Liver (tissue), 7 donors: ENCODE measurements at regions not wholly inside any gene's neighbourhood (a gene's known extent, or its start where the extent isn't known, plus 50 kb on each side); places are given as distances from the start of the nearest gene placed in this dataset.

Experiments used
- DNase-seq: peaks from one replicate; pipeline ENCODE4 v3.0.0-alpha.2; 2017; ENCODE audit warnings: low spot score
- H3K27ac ChIP-seq, 2 donors: one replicate each; pipeline ENCODE4 v1.7.0; 2013; ENCODE audit warnings: inconsistent platforms in 2 of 2, low read length in 2 of 2, control low read depth in 1 of 2, low read depth in 1 of 2, mild to moderate bottlenecking in 1 of 2
- H3K27me3 ChIP-seq, 4 donors: one replicate each; pipeline versions ENCODE4 v1.6.1 to v1.7.0; 2013; ENCODE audit warnings: low read length in 3 of 4, inconsistent platforms in 1 of 4, mild to moderate bottlenecking in 1 of 4, moderate library complexity in 1 of 4; ENCODE audit not compliant: control insufficient read depth in 4 of 4, insufficient read depth in 4 of 4
- H3K36me3 ChIP-seq, 4 donors: one replicate each; pipeline versions ENCODE4 v1.6.1 to v1.7.0; 2013; ENCODE audit warnings: low read length in 3 of 4, mild to moderate bottlenecking in 3 of 4, low read depth in 1 of 4, moderate library complexity in 1 of 4; ENCODE audit not compliant: control insufficient read depth in 4 of 4, insufficient read depth in 3 of 4
- H3K4me1 ChIP-seq, 4 donors: one replicate each; pipeline versions ENCODE4 v1.6.1 to v1.7.0; 2013; ENCODE audit warnings: low read length in 3 of 4, mild to moderate bottlenecking in 3 of 4, moderate library complexity in 1 of 4; ENCODE audit not compliant: control insufficient read depth in 4 of 4, insufficient read depth in 4 of 4
- H3K4me3 ChIP-seq, 3 donors: one replicate each; pipeline versions ENCODE4 v1.6.1 to v1.7.0; 2013; ENCODE audit warnings: low read length in 3 of 3, control low read depth in 1 of 3, low read depth in 1 of 3, mild to moderate bottlenecking in 1 of 3
- H3K9ac ChIP-seq, 2 donors: one replicate each; pipeline ENCODE4 v1.7.0; 2013; ENCODE audit warnings: low read length in 2 of 2, mild to moderate bottlenecking in 2 of 2, moderate library complexity in 2 of 2, control low read depth in 1 of 2, low read depth in 1 of 2
- H3K9me3 ChIP-seq, 4 donors: one replicate each; pipeline versions ENCODE4 v1.6.1 to v1.7.0; 2013; ENCODE audit warnings: low read length in 3 of 4; ENCODE audit not compliant: control insufficient read depth in 4 of 4
- EGR1 ChIP-seq, 2 donors: IDR thresholded peaks; 2 replicates each; pipeline ENCODE4 v1.6.1; 2016 to 2018; ENCODE audit warnings: antibody characterized with exemption in 2 of 2, low read depth in 2 of 2
- FOXA1 ChIP-seq: IDR thresholded peaks from 2 replicates; pipeline ENCODE4 v1.6.1; 2016; ENCODE audit warnings: antibody characterized with exemption
- FOXA2 ChIP-seq: IDR thresholded peaks from 2 replicates; pipeline ENCODE4 v1.6.1; 2016; ENCODE audit warnings: antibody characterized with exemption
- GABPA ChIP-seq, 2 donors: IDR thresholded peaks in 1 of 2; conservative IDR thresholded peaks in 1 of 2; 2 replicates each; pipeline ENCODE4 v1.6.1; 2016; ENCODE audit warnings: antibody characterized with exemption in 2 of 2, mild to moderate bottlenecking in 1 of 2, moderate library complexity in 1 of 2
- HNF4A ChIP-seq, 2 donors: conservative IDR thresholded peaks; 2 replicates each; pipeline ENCODE4 v1.6.1; 2016; ENCODE audit warnings: antibody characterized with exemption in 2 of 2, mild to moderate bottlenecking in 2 of 2
- HNF4G ChIP-seq: IDR thresholded peaks from 2 replicates; pipeline ENCODE4 v1.6.1; 2016; ENCODE audit warnings: antibody characterized with exemption
- JUND ChIP-seq, 2 donors: IDR thresholded peaks; 2 replicates each; pipeline ENCODE4 v1.6.1; 2016; ENCODE audit warnings: antibody characterized with exemption in 2 of 2
- NR2F2 ChIP-seq: IDR thresholded peaks from 2 replicates; pipeline ENCODE4 v1.6.1; 2016; ENCODE audit warnings: antibody characterized with exemption
- RAD21 ChIP-seq, 2 donors: IDR thresholded peaks; 2 replicates each; pipeline ENCODE4 v1.6.1; 2016; ENCODE audit warnings: antibody characterized with exemption in 2 of 2, mild to moderate bottlenecking in 2 of 2
- RXRA ChIP-seq, 2 donors: IDR thresholded peaks; 2 replicates each; pipeline ENCODE4 v1.6.1; 2017 to 2018; ENCODE audit warnings: antibody characterized with exemption in 2 of 2, mild to moderate bottlenecking in 1 of 2
- SP1 ChIP-seq: IDR thresholded peaks from 2 replicates; pipeline ENCODE4 v1.6.1; 2018; ENCODE audit warnings: antibody characterized with exemption, mild to moderate bottlenecking
- TAF1 ChIP-seq: conservative IDR thresholded peaks from 2 replicates; pipeline ENCODE4 v1.6.1; 2016; ENCODE audit warnings: antibody characterized with exemption, mild to moderate bottlenecking
- YY1 ChIP-seq: IDR thresholded peaks from 2 replicates; pipeline ENCODE4 v1.6.1; 2016; ENCODE audit warnings: antibody characterized with exemption, mild to moderate bottlenecking
- WGBS: extraction: QIAGEN DNeasy Blood & Tissue Kit; methylation state at CpG from one replicate; pipeline ENCODE4 v1.1.7; 2013; 5-methylcytosine and 5-hydroxymethylcytosine counted together
- TF ChIP-seq, protein P1 (sequence below): IDR thresholded peaks from 2 replicates; pipeline ENCODE4 v1.6.1; 2016; ENCODE audit warnings: antibody characterized with exemption
- TF ChIP-seq, protein P2 (sequence below): IDR thresholded peaks from 2 replicates; pipeline ENCODE4 v1.6.1; 2016; ENCODE audit warnings: antibody characterized with exemption
- TF ChIP-seq, protein P3 (sequence below): IDR thresholded peaks from 2 replicates; pipeline ENCODE4 v1.6.1; 2016; ENCODE audit warnings: antibody characterized with exemption
- TF ChIP-seq, protein P4 (sequence below): IDR thresholded peaks from 2 replicates; pipeline ENCODE4 v1.6.1; 2016; ENCODE audit warnings: antibody characterized with exemption, mild to moderate bottlenecking
- donor health status: healthy.
- donor health status: healthy.
- donor health status: healthy.
- donor health status: healthy.

DNA sequence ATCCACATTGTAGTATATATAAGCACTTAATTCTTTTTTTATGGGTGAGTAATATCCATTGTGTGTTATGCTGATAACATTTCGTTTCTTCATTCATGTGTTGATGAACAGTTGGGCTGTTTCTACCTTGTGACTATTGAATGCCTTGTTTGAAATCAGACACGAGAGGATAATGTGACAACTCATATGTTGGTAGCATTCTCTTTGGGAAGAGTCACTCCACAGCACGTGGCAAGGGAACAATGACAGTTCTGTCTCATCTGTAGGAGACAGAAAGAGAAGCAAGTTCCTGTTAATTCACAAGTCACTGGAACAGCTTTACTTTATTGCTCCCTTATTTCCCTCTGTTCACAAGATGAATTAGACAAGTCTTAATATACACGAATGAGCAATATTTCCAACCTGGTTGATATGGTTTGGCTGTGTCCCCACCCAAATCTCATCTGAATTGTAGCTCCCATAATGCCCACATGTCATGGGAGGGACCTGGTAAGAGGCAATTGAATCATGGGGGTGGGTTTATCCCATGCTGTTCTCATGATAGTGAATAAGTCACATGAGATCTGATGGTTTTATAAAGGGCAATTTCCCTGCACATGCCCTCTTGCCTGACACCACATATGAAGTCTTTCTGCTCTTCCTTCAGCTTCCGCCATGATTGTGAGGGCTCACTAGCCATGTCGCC is 125.3 kb downstream of the SEC23IP start (continued):
- TF ChIP-seq, protein P1, sequence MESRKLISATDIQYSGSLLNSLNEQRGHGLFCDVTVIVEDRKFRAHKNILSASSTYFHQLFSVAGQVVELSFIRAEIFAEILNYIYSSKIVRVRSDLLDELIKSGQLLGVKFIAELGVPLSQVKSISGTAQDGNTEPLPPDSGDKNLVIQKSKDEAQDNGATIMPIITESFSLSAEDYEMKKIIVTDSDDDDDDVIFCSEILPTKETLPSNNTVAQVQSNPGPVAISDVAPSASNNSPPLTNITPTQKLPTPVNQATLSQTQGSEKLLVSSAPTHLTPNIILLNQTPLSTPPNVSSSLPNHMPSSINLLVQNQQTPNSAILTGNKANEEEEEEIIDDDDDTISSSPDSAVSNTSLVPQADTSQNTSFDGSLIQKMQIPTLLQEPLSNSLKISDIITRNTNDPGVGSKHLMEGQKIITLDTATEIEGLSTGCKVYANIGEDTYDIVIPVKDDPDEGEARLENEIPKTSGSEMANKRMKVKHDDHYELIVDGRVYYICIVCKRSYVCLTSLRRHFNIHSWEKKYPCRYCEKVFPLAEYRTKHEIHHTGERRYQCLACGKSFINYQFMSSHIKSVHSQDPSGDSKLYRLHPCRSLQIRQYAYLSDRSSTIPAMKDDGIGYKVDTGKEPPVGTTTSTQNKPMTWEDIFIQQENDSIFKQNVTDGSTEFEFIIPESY = no peak
- TF ChIP-seq EGR1 (IDR thresholded peaks at IDR 0.05; ENCODE audit: low read depth in 2 of 2) (no peak), SP1 (no peak)

DNA sequence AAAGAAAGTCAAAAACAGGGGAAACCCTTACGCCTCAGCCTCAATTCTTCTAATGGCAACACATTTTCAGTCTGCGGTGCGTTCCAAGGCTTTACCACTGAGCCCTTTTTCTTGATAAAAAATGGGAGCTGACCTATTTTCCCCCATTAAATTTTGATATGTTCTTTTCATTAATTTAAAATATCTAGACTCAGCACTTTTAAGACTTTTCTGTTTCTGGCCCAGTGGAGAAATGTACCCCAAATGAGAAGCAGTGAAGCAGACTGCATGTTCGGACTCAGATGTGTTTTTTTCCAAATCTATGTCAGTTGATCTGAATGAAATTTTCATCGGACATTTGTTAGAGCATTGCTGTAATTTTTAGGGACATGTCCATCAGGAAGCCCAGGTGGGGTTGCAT is 126.2 kb downstream of the SEC23IP start:
- TF ChIP-seq GABPA (IDR thresholded peaks at IDR 0.05 in 1 of 2, conservative IDR thresholded peaks at IDR 0.05 in 1 of 2) (no peak), FOXA1 (no peak), HNF4A (conservative IDR thresholded peaks at IDR 0.05) (no peak), JUND (IDR thresholded peaks at IDR 0.05) (no peak), SP1 (no peak), RXRA (IDR thresholded peaks at IDR 0.05) (no peak), YY1 (no peak)
- TF ChIP-seq, protein P2, sequence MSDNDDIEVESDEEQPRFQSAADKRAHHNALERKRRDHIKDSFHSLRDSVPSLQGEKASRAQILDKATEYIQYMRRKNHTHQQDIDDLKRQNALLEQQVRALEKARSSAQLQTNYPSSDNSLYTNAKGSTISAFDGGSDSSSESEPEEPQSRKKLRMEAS = no peak
- DNase-seq = no peak
- Histone ChIP-seq H3K4me1 (no peaks in the 10 kb centered on the region), H3K27ac (no peak overlapping the region), H3K9me3 (no peaks in the 10 kb centered on the region), H3K9ac (no peak overlapping the region), H3K27me3 (peaks cover 0 to 4% (median 0%) of the 10 kb centered on the region in 4 donors), H3K4me3 (no peak overlapping the region), H3K36me3 (no peaks in the 10 kb centered on the region)
- WGBS = 83% methylated on average over 5 of the region's 5 CpGs

DNA sequence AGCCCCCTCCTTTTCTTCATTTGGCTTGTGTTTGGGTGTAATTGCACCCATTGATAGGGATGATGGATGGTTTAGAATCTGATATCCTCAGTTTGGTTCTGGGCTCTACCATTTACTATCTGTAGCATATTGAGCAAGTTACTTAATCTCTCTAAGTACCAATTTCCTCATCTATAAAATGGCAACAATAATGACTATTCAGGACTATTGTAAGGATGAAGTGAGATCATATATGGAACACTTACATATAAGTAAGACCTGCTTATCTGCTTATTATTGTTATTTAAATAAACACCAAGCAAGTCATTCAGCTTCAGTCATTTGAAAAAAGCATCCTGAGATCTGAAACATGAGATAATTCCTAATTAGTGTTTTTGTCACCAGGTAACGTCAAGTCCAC is 127.0 kb downstream of the SEC23IP start:
- Histone ChIP-seq H3K27ac (no peak overlapping the region), H3K4me3 (no peak overlapping the region), H3K9me3 (no peaks in the 10 kb centered on the region), H3K36me3 (no peaks in the 10 kb centered on the region), H3K9ac (no peak overlapping the region), H3K27me3 (peaks cover 0 to 4% (median 0%) of the 10 kb centered on the region in 4 donors), H3K4me1 (no peaks in the 10 kb centered on the region)
- WGBS = 54% methylated on average over 1 of the region's 1 CpG
- TF ChIP-seq, protein P3, sequence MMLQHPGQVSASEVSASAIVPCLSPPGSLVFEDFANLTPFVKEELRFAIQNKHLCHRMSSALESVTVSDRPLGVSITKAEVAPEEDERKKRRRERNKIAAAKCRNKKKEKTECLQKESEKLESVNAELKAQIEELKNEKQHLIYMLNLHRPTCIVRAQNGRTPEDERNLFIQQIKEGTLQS = no peak
- TF ChIP-seq RXRA (IDR thresholded peaks at IDR 0.05) (no peak), GABPA (IDR thresholded peaks at IDR 0.05 in 1 of 2, conservative IDR thresholded peaks at IDR 0.05 in 1 of 2) (no peak), NR2F2 (no peak), TAF1 (no peak), RAD21 (IDR thresholded peaks at IDR 0.05) (no peak), FOXA2 (no peak), YY1 (no peak), HNF4G (no peak)
- TF ChIP-seq, protein P2 = no peak
- TF ChIP-seq, protein P4, sequence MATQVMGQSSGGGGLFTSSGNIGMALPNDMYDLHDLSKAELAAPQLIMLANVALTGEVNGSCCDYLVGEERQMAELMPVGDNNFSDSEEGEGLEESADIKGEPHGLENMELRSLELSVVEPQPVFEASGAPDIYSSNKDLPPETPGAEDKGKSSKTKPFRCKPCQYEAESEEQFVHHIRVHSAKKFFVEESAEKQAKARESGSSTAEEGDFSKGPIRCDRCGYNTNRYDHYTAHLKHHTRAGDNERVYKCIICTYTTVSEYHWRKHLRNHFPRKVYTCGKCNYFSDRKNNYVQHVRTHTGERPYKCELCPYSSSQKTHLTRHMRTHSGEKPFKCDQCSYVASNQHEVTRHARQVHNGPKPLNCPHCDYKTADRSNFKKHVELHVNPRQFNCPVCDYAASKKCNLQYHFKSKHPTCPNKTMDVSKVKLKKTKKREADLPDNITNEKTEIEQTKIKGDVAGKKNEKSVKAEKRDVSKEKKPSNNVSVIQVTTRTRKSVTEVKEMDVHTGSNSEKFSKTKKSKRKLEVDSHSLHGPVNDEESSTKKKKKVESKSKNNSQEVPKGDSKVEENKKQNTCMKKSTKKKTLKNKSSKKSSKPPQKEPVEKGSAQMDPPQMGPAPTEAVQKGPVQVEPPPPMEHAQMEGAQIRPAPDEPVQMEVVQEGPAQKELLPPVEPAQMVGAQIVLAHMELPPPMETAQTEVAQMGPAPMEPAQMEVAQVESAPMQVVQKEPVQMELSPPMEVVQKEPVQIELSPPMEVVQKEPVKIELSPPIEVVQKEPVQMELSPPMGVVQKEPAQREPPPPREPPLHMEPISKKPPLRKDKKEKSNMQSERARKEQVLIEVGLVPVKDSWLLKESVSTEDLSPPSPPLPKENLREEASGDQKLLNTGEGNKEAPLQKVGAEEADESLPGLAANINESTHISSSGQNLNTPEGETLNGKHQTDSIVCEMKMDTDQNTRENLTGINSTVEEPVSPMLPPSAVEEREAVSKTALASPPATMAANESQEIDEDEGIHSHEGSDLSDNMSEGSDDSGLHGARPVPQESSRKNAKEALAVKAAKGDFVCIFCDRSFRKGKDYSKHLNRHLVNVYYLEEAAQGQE = no peak
- no peak for DNase-seq
